GF-D8 (cell line): ENCODE measurements at regions not wholly inside any gene's neighbourhood (a gene's known extent, or its start where the extent isn't known, plus 50 kb on each side); places are given as distances from the start of the nearest gene placed in this dataset.
"Not testable (repeated sequence)": the region's sequence is repeated elsewhere in the genome, so short reads cannot be mapped to it uniquely, and the experiment has no call there.

Experiments
- DNase-seq: peaks from one replicate; lab custom pipeline; 2025; lab: John Stamatoyannopoulos, UW

GRCh38 chr6:62889240-62889639 is 322.0 kb upstream of the FKBP1C start:
- DNase-seq, result no peak

GRCh38 chr6:62891065-62891647 is 320.1 kb upstream of the FKBP1C start:
- DNase-seq, result peak; percentile 1

DNA sequence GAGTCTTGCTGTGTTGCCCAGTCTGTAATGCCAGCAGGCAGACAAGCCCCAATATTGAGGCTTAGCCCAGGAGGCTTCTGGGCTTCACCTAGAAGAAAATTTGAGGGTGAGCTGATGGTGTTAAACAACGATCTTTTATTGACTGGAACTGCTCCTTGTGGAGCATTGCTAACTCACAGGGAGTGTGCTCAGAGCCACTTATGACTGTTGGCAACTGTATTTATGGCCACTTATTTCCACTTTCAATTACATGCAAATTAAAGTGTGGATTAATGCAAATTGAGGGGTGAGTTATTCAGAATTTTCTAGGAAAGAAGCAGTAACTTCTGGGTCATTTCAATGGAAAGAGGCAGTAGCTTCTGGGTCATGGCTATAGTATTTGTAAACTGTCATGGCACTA is 317.2 kb upstream of the FKBP1C start:
- no peak for DNase-seq

GRCh38 chr6:62903266-62903665 is 308.0 kb upstream of the FKBP1C start:
- DNase-seq, result no peak

DNA sequence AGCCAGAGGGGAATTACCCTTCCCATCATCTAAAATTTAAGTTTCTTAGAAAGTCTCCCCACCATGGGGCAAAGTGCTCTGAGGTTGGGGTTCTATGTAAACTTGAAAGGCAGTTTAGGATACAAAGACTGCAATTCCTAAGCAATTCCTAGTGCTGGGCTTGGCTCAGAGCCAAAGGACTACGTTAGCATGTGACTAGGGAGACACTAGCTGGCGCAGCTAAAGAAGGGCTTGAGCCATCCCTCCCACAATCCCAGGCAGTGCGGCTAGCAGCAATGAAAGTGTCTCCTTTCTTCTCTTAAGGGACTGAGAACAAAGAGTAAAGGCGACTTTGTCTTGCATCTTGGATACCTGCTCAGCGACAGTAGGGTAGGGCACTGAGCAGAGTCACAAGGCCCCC is 306.6 kb upstream of the FKBP1C start:
- no peak for DNase-seq

DNA sequence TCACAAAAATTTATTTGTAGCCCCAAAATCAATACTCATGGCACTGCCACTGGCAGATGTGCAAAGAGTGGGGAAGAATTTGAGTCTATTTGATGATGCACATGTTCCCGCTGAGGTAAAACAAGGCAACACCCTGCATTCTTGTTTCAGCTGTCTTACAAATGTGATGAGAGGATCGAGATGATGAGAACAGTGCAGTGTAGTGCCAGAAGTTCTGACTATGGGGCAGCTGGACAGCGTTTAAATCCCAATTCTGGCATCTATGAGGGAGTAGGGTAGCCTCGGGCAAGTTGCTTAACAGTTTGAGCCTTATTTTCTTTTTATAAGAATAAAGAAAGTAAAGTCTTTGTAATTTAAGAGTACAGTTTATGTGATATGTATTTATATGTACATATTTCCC is 296.7 kb upstream of the FKBP1C start:
- no peak for DNase-seq

GRCh38 chr6:62923728-62924127 is 287.5 kb upstream of the FKBP1C start:
- no peak for DNase-seq

DNA sequence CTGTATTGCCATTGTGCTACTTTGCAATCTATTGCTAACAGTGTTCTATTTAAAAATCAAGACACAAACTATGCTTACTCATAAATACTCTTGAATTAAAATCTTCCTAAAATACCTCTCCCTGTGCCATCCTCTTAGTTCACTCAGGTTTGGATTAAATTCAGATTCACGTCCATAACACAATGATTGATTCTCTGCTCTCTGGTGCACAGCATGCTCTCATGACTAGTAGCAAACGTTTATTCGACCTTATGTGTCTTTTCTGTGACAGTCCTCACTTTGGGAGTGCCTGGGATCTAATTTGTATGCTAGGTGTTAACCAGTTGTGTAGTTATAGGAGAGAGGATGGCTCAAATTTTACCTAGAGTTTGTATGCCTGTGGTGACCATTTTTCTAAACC is 270.4 kb upstream of the FKBP1C start:
- DNase-seq, result no peak

- DNase-seq, result no peak
These were observed 269.3 kb upstream of the FKBP1C start for GRCh38 chr6:62942000-62942399.

- no peak for DNase-seq
These were observed 242.4 kb upstream of the FKBP1C start for GRCh38 chr6:62968834-62969233.

DNA sequence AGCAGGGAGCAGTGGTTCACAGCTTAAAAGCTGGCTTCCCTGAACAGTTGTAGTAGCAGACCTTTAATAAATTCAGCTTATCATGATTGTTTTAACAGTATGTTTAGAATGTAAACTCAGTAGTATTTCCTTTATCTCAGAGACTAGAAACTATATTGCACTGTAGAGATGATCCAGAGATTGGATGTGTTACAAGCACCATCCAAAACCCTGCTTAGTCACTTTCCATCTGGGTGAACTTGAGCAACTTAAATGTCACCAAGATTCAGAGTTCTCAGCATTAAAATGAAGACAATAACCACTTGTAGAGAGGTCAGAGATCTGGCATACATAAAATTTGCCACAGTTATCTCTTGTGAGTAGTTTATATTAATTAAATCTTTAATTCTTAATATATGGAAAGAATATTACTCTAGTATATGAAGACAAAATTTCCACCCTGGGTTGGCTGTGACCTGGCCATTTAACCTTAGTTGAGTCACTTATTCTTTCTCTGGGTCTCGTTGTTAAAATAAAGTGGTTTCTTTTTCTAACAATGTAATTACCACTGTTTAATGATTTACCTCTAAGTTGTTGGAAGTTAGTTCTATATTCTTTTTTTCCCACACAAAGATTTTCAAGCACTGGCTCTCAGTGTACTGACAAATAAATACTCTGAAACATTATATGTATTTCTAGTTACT is 239.2 kb upstream of the FKBP1C start:
- DNase-seq, result no peak

- DNase-seq, result no peak
These were observed 236.8 kb upstream of the FKBP1C start for GRCh38 chr6:62974452-62974851.

- no peak for DNase-seq
These were observed 234.7 kb upstream of the FKBP1C start for GRCh38 chr6:62976566-62976965.

GRCh38 chr6:62978920-62979319 is 232.3 kb upstream of the FKBP1C start:
- no peak for DNase-seq

- no peak for DNase-seq
These were observed 231.2 kb upstream of the FKBP1C start for GRCh38 chr6:62980093-62980492.

GRCh38 chr6:62980724-62981123 is 230.5 kb upstream of the FKBP1C start:
- no peak for DNase-seq

- no peak for DNase-seq
These were observed 228.3 kb upstream of the FKBP1C start for GRCh38 chr6:62982951-62983350.

- not testable (repeated sequence) for DNase-seq
These were observed 219.6 kb upstream of the FKBP1C start for GRCh38 chr6:62991696-62992095.

- DNase-seq, result no peak
These were observed 217.3 kb upstream of the FKBP1C start for GRCh38 chr6:62993951-62994350.

- no peak for DNase-seq
These were observed 213.2 kb upstream of the FKBP1C start for GRCh38 chr6:62998022-62998421.

DNA sequence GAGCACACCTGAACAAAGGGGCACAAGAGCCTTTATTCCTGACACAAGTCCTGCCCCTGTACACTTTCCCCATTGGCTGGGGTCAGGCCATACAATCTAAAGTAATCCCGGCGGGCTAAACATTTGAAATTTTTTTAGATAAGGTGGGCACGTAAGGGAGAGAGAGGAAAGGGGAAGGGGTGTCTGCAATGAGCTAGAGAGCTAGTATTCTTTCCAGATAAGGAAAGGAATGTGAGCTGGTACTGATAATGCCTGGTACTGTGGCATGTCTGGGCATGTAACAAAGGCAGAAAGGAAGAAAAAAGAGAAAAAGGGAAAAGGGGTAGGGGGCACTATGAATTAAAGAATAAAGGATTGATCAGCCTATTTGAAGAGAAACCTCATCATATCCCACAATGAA is 212.0 kb upstream of the FKBP1C start:
- DNase-seq, result not testable (repeated sequence)

DNA sequence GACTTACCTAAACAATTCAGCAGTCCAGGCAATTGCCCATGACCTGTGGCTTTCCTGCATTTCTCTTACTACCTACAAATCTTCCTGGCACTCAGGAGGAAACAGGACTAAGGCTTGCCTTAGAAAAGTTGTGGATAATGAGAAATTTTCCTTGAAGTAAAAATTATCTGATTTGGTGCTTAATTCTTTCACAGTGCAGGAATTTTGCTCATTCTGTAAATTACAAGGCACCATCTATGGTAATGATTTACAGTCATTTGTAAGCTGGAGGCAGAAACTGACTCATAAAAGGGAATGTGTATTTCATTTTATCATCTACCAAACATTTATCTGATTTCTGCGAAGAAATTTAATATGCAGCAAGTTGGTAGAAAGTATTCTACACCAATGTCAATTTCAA is 211.5 kb upstream of the FKBP1C start:
- DNase-seq, result no peak

GRCh38 chr6:63006018-63006417 is 205.3 kb upstream of the FKBP1C start:
- DNase-seq, result not testable (repeated sequence)

DNA sequence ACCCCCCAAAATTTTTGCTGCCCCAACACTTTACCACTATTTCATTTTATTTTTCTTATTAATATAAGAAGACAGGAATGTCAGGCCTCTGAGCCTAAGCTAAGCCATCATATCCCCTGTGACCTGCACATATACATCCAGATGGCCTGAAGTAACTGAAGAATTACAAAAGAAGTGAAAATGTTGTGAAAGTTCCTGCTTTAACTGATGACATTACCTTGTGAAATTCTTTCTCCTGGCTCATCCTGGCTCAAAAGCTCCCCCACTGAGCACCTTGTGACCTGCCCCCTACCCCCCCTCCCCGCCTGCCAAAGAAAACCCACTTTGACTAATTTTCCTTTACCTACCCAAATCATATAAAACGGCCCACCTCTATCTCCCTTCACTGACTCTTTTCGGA is 200.3 kb upstream of the FKBP1C start:
- peak; percentile 14 for DNase-seq
